Natural killer cell (primary cell): ENCODE measurements at regions not wholly inside any gene's neighbourhood (a gene's known extent, or its start where the extent isn't known, plus 50 kb on each side); places are given as distances from the start of the nearest gene placed in this dataset.
"Not testable (repeated sequence)": the region's sequence is repeated elsewhere in the genome, so short reads cannot be mapped to it uniquely, and the experiment has no call there.

Experiments used
- ATAC-seq, 3 donors: fragments of 150-1000 bp in 2 of 3; fragments of 200-7000 bp in 1 of 3; cut with Tn5 transposase; 1 replicate in 1 of 3; 2 replicates in 2 of 3; pipeline ENCODE4 v1.10.0; 2021; ENCODE audit warnings: mild to moderate bottlenecking in 2 of 3, moderate library complexity in 2 of 3
- DNase-seq, 2 donors: peaks; one replicate each; pipeline versions ENCODE4 v3.0.0 to v3.0.0-alpha.2; 2013 to 2021; ENCODE audit warnings: mixed read lengths in 1 of 2
- H3K27ac ChIP-seq: one replicate; pipeline ENCODE4 v1.5.1; 2013; ENCODE audit warnings: mild to moderate bottlenecking, low read length
- H3K27me3 ChIP-seq: one replicate; pipeline ENCODE4 v1.6.1; 2013; ENCODE audit warnings: low read length; ENCODE audit not compliant: control insufficient read depth, insufficient read depth
- H3K36me3 ChIP-seq: one replicate; pipeline ENCODE4 v1.6.1; 2013; ENCODE audit warnings: low read length; ENCODE audit not compliant: control insufficient read depth, insufficient read depth
- H3K4me1 ChIP-seq: one replicate; pipeline ENCODE4 v1.6.1; 2013; ENCODE audit warnings: low read length; ENCODE audit not compliant: control insufficient read depth, insufficient read depth
- H3K4me3 ChIP-seq: one replicate; pipeline ENCODE4 v1.5.1; 2013; ENCODE audit warnings: low read length
- H3K9me3 ChIP-seq: one replicate; pipeline ENCODE4 v1.6.1; 2013; ENCODE audit warnings: low read length; ENCODE audit not compliant: control insufficient read depth, insufficient read depth
- H3K27ac Mint-ChIP-seq, 2 donors: one replicate each; pipeline ENCODE4 v1.8.0; 2022; ENCODE audit warnings: mild to moderate bottlenecking in 2 of 2, mixed read lengths in 2 of 2, moderate library complexity in 1 of 2
- H3K27me3 Mint-ChIP-seq, 2 donors: one replicate each; pipeline ENCODE4 v1.8.0; 2022; ENCODE audit warnings: low read depth in 2 of 2, mixed read lengths in 2 of 2
- H3K36me3 Mint-ChIP-seq: one replicate; pipeline ENCODE4 v1.8.0; 2022; ENCODE audit warnings: mixed read lengths
- H3K4me1 Mint-ChIP-seq, 2 donors: one replicate each; pipeline ENCODE4 v1.8.0; 2022; ENCODE audit warnings: mixed read lengths in 2 of 2
- H3K4me3 Mint-ChIP-seq: one replicate; pipeline ENCODE4 v1.8.0; 2022; ENCODE audit warnings: mild to moderate bottlenecking, moderate library complexity, mixed read lengths
- H3K9me3 Mint-ChIP-seq, 2 donors: one replicate each; pipeline ENCODE4 v1.8.0; 2022; ENCODE audit warnings: mixed read lengths in 2 of 2
- CTCF ChIP-seq: fragments of 200-600 bp; IDR thresholded peaks from one replicate; pipeline ENCODE4 v1.8.0; 2022; ENCODE audit warnings: antibody characterized with exemption
- WGBS: methylation state at CpG from one replicate; pipeline ENCODE4 v1.1.7; 2013; ENCODE audit warnings: missing lambda C conversion rate; ENCODE audit not compliant: insufficient coverage; 5-methylcytosine and 5-hydroxymethylcytosine counted together
- intact Hi-C: fragments of 100-400 bp; cut with micrococcal nuclease; formaldehyde crosslinking; loops from one replicate; pipeline ENCODE4 v1.14.2; 2022

GRCh38 chr1:70779571-70779970 lies 268.0 kb downstream of the PTGER3 start:
- no peak for TF ChIP-seq CTCF
- intact Hi-C loops, result no loop called here
- peaks cover 0 to 4% of the 10 kb centered on the region in 2 donors for H3K9me3 Mint-ChIP-seq
- no peaks in the 10 kb centered on the region for H3K27me3 ChIP-seq
- no peaks in the 10 kb centered on the region for H3K4me1 ChIP-seq
- 54% methylated on average over 3 of the region's 3 CpGs for WGBS
- no peak overlapping the region for H3K27ac ChIP-seq
- H3K4me3 Mint-ChIP-seq, result no peak overlapping the region
- DNase-seq, result no peak
- no peaks in the 10 kb centered on the region for H3K36me3 ChIP-seq
- H3K4me1 Mint-ChIP-seq, result no peaks in the 10 kb centered on the region
- no peak overlapping the region for H3K27ac Mint-ChIP-seq
- H3K9me3 ChIP-seq, result no peaks in the 10 kb centered on the region
- no peak overlapping the region for H3K4me3 ChIP-seq
- no peak for ATAC-seq
- H3K27me3 Mint-ChIP-seq, result peaks cover 0 to 11% of the 10 kb centered on the region in 2 donors
- no peaks in the 10 kb centered on the region for H3K36me3 Mint-ChIP-seq

GRCh38 chr1:70785287-70785686 lies 262.3 kb downstream of the PTGER3 start:
- H3K36me3 ChIP-seq, result no peaks in the 10 kb centered on the region
- H3K4me3 ChIP-seq, result no peak overlapping the region
- 91% methylated on average over 1 of the region's 1 CpG for WGBS
- H3K27me3 ChIP-seq, result no peaks in the 10 kb centered on the region
- no peaks in the 10 kb centered on the region for H3K9me3 ChIP-seq
- Mint-ChIP-seq H3K36me3 (no peaks in the 10 kb centered on the region), H3K9me3 (peaks cover 0 to 2% of the 10 kb centered on the region in 2 donors), H3K27me3 (peaks cover 0 to 12% of the 10 kb centered on the region in 2 donors), H3K4me1 (peaks cover 2 to 4% of the 10 kb centered on the region in 2 donors), H3K4me3 (no peak overlapping the region), H3K27ac (no peak overlapping the region)
- no peaks in the 10 kb centered on the region for H3K4me1 ChIP-seq
- no peak for DNase-seq
- intact Hi-C loops, result no loop called here
- TF ChIP-seq CTCF, result no peak
- ATAC-seq, result no peak
- H3K27ac ChIP-seq, result no peak overlapping the region

- WGBS, result 53% methylated on average over 5 of the region's 5 CpGs
Observed at GRCh38 chr1:70790232-70790923, 257.2 kb downstream of the PTGER3 start.

GRCh38 chr1:70795064-70795463 lies 252.6 kb downstream of the PTGER3 start:
- H3K27me3 ChIP-seq, H3K27ac ChIP-seq, H3K36me3 Mint-ChIP-seq, ATAC-seq, H3K9me3 ChIP-seq, H3K9me3 Mint-ChIP-seq, intact Hi-C loops, H3K4me3 ChIP-seq, DNase-seq, H3K36me3 ChIP-seq, H3K27ac Mint-ChIP-seq, H3K4me3 Mint-ChIP-seq, H3K27me3 Mint-ChIP-seq, H3K4me1 ChIP-seq: not testable (repeated sequence)
- 67% methylated on average over 1 of the region's 1 CpG for WGBS
- H3K4me1 Mint-ChIP-seq, result peaks cover 5 to 12% of the 10 kb centered on the region in 2 donors

More at GRCh38 chr1:70790232-70790923, 257.2 kb downstream of the PTGER3 start:
- intact Hi-C loops, result no loop called here
- H3K27me3 ChIP-seq, result peaks cover 2% of the 10 kb centered on the region
- ATAC-seq, result peak in 2 of 3 donors; percentile 58 to 72
- Mint-ChIP-seq H3K36me3 (no peaks in the 10 kb centered on the region), H3K4me3 (no peak overlapping the region), H3K9me3 (peaks cover 0 to 2% of the 10 kb centered on the region in 2 donors), H3K4me1 (peaks cover 5 to 13% of the 10 kb centered on the region in 2 donors), H3K27me3 (peaks cover 3 to 13% of the 10 kb centered on the region in 2 donors), H3K27ac (no peak overlapping the region)
- no peak for DNase-seq
- H3K27ac ChIP-seq, result no peak overlapping the region
- TF ChIP-seq CTCF, result no peak
- H3K4me3 ChIP-seq, result no peak overlapping the region
- H3K4me1 ChIP-seq, result no peaks in the 10 kb centered on the region
- no peaks in the 10 kb centered on the region for H3K9me3 ChIP-seq
- H3K36me3 ChIP-seq, result no peaks in the 10 kb centered on the region

DNA sequence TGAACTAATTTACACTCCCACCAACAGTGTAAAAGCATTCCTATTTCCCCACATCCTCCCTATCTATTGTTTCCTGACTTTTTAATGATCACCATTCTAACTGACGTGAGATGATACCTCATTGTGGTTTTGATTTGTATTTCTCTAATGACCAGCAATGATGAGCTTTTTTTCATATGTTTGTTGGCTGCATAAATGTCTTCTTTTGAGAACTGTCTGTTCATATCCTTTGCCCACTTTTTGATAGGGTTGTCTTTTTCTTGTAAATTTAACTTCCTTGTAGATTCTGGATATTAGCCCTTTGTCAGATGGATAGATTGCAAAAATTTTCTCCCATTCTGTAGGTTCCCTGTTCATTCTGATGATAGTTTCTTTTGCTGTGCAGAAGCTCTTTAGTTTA lies 251.3 kb downstream of the PTGER3 start:
- H3K27ac ChIP-seq, H3K4me1 Mint-ChIP-seq, H3K9me3 ChIP-seq, H3K4me3 Mint-ChIP-seq, H3K27me3 ChIP-seq, H3K36me3 Mint-ChIP-seq, ATAC-seq, H3K9me3 Mint-ChIP-seq, H3K36me3 ChIP-seq, H3K27me3 Mint-ChIP-seq, DNase-seq, intact Hi-C loops, H3K4me1 ChIP-seq, H3K4me3 ChIP-seq, H3K27ac Mint-ChIP-seq: not testable (repeated sequence)
- WGBS, result no CpG with 5 or more reads among the region's 1 CpG

GRCh38 chr1:70802625-70803024 lies 245.0 kb downstream of the PTGER3 start:
- H3K27ac ChIP-seq, H3K27me3 ChIP-seq, H3K36me3 ChIP-seq, intact Hi-C loops, DNase-seq, H3K9me3 Mint-ChIP-seq, H3K4me3 ChIP-seq, H3K36me3 Mint-ChIP-seq, H3K27ac Mint-ChIP-seq, H3K27me3 Mint-ChIP-seq, H3K4me1 Mint-ChIP-seq, ATAC-seq, H3K9me3 ChIP-seq, H3K4me3 Mint-ChIP-seq, H3K4me1 ChIP-seq: not testable (repeated sequence)
- 78% methylated on average over 2 of the region's 2 CpGs for WGBS
